GM12801 (cell line): ENCODE measurements at regions not wholly inside any gene's neighbourhood (a gene's known extent, or its start where the extent isn't known, plus 50 kb on each side); places are given as distances from the start of the nearest gene placed in this dataset.

Experiments used
- TF ChIP-seq, protein P1 (sequence below): IDR thresholded peaks from one replicate; pipeline ENCODE4 v1.5.1; 2011; ENCODE audit warnings: control low read depth; ENCODE audit not compliant: insufficient read length; ENCODE audit errors: extremely low read depth

GRCh38 chr11:32244453-32244852 is 153.6 kb downstream of the RCN1 start:
- TF ChIP-seq, protein P1, sequence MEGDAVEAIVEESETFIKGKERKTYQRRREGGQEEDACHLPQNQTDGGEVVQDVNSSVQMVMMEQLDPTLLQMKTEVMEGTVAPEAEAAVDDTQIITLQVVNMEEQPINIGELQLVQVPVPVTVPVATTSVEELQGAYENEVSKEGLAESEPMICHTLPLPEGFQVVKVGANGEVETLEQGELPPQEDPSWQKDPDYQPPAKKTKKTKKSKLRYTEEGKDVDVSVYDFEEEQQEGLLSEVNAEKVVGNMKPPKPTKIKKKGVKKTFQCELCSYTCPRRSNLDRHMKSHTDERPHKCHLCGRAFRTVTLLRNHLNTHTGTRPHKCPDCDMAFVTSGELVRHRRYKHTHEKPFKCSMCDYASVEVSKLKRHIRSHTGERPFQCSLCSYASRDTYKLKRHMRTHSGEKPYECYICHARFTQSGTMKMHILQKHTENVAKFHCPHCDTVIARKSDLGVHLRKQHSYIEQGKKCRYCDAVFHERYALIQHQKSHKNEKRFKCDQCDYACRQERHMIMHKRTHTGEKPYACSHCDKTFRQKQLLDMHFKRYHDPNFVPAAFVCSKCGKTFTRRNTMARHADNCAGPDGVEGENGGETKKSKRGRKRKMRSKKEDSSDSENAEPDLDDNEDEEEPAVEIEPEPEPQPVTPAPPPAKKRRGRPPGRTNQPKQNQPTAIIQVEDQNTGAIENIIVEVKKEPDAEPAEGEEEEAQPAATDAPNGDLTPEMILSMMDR: no peak

DNA sequence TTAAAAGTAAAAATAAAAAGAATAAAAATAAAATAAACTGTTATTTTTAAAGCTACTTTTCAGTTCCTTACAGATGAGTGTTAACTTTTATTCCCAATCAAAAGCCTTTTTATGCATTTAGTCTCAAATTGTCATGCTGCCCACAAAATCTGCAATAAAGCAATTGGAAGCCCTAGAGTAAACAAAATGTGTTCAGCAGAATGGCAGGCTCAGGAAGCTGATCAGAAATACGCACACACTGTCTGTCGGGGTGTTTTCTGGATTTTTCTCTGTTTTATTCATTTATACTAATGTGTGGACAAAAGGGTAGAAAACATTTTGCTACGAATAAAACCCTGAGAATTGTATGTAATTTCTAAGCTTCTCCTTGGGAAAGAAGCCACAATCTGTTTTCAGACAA is 162.8 kb downstream of the RCN1 start:
- TF ChIP-seq, protein P1: no peak

DNA sequence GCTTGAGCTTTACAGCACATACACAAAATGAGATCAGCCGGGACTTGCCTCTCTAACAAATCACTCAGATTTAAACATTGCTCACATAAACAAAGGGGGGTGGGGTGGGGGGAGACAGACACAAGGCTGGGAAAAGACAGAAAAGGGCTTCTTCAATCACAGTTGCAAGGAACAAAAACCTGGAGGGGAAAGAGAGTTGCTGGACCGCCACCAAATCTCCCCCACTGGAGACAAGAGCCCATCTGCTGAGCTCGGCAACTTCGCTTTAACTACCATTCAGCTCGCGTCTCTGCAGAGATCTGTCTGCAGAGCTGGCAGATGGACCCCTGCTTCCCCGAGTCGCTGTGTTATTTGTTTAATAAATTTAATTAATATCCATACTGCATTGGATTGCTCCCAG is 165.0 kb downstream of the RCN1 start:
- TF ChIP-seq, protein P1: no peak

DNA sequence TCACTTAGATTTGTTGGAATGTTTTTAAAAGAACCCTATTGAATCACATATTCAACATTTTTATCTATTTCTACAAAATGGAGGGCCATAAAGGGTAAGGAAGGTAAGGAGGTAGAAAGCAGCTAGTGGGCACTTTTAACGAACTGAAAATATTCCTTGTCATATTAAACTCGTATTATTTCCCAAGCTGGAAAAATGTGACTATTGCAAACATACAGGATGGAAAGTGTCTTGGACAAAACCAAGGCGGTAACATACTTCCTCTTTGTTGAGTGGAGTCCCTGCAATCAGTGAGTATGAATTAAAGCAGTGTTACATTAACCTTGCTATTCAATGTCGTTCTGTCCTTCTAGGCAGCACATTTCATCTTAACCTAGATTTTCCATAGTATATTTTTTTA is 165.6 kb downstream of the RCN1 start:
- TF ChIP-seq, protein P1: no peak

GRCh38 chr11:32259641-32260081 is 168.8 kb downstream of the RCN1 start:
- TF ChIP-seq, protein P1: no peak

DNA sequence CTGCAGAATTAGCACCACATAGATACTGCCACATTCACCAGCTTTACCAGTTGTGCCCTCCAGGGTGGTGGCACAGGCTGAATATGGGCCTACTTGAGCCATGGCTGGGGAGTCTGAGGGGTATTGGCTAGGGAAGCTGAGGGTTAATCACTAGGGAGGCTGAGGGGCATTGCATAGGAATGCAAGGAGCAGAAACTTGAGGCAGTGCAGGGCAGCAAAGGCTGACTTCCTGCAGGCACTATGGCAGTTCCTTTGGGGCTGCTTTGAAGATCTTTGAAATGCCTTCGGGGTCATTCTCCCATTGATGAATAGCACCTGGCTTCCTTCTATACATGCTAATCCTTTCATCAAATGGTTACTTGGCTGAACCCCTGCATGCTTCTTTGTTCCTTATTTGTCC is 171.5 kb downstream of the RCN1 start:
- TF ChIP-seq, protein P1: no peak

DNA sequence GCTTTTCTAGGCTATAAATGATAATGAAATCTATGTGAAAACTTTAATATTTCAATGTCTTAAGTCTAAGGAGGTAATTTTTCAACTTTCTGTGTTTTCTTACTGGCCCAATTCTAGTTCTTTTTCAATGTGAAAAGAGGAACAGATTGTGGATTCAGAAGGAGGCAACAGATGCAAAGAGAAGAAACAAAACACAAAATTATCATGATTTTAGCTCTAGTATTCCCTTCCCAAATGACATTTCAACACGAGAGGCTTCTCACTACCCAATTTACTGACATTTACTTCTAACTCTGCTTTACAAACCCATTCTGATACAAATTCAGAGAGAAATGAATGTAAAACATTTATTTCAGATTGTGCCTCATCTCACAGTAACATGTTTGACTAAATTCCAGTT is 169.4 kb downstream of the WT1 start:
- TF ChIP-seq, protein P1: no peak

DNA sequence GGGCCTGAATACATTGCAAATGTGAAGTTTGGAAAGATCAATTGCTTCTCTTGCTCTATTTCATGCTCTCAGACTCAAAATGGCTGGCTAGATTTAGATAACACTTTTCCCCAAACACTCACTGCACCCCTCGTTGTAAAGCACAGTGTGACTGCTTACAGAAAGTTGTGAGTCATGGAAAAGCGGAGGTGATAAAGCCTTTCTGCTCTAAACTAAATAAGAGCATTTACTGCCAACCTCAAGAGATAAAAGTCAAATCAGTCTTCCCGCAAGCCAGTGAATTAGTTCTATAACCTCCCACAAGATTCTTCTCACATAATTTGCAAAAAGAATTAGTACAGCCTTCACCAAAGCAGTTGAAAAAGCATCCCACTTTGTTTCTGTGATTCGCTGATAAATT is 168.7 kb downstream of the WT1 start:
- TF ChIP-seq, protein P1: no peak
